ENCODE measurements at regions not wholly inside any gene's neighbourhood (a gene's known extent, or its start where the extent isn't known, plus 50 kb on each side); places are given as distances from the start of the nearest gene placed in this dataset.

DNA sequence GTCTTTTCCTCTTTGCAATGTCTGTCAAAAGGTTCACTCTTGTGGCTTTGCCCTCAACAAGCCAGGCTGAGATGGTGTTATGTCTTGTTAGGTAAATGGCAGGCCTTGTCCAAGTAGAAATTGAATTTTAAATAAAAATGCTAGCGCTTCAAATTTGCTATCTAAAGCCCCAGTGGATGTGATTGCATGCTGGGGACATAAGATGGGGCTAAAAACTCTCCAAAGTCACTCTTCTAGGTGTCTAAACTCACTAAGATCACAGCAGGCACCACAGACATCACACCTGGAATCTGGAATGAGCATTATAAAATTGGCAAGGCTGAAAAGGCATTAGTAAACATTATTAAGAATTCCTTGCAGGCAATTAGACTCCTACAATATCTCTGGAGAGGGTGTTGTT lies 262.7 kb upstream of the CLINT1 start:
- TF ChIP-seq, protein P1, sequence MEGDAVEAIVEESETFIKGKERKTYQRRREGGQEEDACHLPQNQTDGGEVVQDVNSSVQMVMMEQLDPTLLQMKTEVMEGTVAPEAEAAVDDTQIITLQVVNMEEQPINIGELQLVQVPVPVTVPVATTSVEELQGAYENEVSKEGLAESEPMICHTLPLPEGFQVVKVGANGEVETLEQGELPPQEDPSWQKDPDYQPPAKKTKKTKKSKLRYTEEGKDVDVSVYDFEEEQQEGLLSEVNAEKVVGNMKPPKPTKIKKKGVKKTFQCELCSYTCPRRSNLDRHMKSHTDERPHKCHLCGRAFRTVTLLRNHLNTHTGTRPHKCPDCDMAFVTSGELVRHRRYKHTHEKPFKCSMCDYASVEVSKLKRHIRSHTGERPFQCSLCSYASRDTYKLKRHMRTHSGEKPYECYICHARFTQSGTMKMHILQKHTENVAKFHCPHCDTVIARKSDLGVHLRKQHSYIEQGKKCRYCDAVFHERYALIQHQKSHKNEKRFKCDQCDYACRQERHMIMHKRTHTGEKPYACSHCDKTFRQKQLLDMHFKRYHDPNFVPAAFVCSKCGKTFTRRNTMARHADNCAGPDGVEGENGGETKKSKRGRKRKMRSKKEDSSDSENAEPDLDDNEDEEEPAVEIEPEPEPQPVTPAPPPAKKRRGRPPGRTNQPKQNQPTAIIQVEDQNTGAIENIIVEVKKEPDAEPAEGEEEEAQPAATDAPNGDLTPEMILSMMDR (CRISPR knock-in tag; IDR thresholded peaks at IDR 0.05): no peak
- TF ChIP-seq, protein P2, sequence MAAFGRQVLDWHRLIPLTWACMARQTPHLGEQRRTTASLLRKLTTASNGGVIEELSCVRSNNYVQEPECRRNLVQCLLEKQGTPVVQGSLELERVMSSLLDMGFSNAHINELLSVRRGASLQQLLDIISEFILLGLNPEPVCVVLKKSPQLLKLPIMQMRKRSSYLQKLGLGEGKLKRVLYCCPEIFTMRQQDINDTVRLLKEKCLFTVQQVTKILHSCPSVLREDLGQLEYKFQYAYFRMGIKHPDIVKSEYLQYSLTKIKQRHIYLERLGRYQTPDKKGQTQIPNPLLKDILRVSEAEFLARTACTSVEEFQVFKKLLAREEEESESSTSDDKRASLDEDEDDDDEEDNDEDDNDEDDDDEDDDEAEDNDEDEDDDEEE (CRISPR knock-in tag; IDR thresholded peaks at IDR 0.05): no peak
